ENCODE measurements at regions not wholly inside any gene's neighbourhood (a gene's known extent, or its start where the extent isn't known, plus 50 kb on each side); places are given as distances from the start of the nearest gene placed in this dataset.

DNA sequence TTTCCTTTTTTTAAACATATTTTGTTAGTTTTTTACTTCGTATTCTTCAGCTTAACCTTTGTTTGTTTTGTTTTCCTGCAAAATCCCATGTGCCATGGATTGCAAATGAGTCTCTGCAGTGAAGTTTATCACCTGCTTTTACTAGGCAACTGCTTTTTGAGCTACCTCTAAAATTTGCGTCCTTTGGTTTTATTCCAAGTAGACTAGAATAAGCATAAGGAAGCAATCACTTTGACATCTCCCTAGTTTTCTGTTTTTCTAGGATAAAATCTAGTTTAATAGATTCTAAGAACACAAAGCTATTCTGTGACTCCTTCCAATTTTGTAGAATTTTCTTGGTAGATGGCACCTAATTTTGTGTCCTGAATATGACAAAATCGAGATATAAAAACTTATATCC is 1059.2 kb downstream of the OTOL1 start (continued):
- TF ChIP-seq, protein P1, sequence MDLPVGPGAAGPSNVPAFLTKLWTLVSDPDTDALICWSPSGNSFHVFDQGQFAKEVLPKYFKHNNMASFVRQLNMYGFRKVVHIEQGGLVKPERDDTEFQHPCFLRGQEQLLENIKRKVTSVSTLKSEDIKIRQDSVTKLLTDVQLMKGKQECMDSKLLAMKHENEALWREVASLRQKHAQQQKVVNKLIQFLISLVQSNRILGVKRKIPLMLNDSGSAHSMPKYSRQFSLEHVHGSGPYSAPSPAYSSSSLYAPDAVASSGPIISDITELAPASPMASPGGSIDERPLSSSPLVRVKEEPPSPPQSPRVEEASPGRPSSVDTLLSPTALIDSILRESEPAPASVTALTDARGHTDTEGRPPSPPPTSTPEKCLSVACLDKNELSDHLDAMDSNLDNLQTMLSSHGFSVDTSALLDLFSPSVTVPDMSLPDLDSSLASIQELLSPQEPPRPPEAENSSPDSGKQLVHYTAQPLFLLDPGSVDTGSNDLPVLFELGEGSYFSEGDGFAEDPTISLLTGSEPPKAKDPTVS (IDR thresholded peaks at IDR 0.05; ENCODE audit: low read depth, low read length) = no peak
- TF ChIP-seq NBN (IDR thresholded peaks at IDR 0.05) (no peak), ZSCAN29 (IDR thresholded peaks at IDR 0.05) (no peak), CREB1 (IDR thresholded peaks at IDR 0.05; ENCODE audit: low read depth) (no peak), ZNF622 (IDR thresholded peaks at IDR 0.05) (no peak)

- Histone ChIP-seq H3K4me3 (no peak overlapping the region), H3K9ac (ENCODE audit: control insufficient read depth, insufficient read depth, low read length) (no peak overlapping the region), H3K4me2 (ENCODE audit: control insufficient read depth, insufficient read depth) (no peak overlapping the region), H2AFZ (ENCODE audit: control insufficient read depth, low read depth, low read length) (no peak overlapping the region), H3K4me1 (ENCODE audit: control insufficient read depth, insufficient read depth, low read length) (no peaks in the 10 kb centered on the region), H3K79me2 (ENCODE audit: control insufficient read depth, insufficient read depth, low read length) (no peaks in the 10 kb centered on the region), H3K36me3 (ENCODE audit: control insufficient read depth in 2 of 2, insufficient read depth in 2 of 2, low read length in 1 of 2) (no peaks in the 10 kb centered on the region), H3K27me3 (replicated peaks in 1 of 2; ENCODE audit: control insufficient read depth in 2 of 2, insufficient read depth in 2 of 2, low read length in 1 of 2) (no peaks in the 10 kb centered on the region), H4K20me1 (ENCODE audit: control insufficient read depth, insufficient read depth) (no peaks in the 10 kb centered on the region), H3K27ac (ENCODE audit: control insufficient read depth, insufficient read depth) (no peak overlapping the region), H3K9me3 (replicated peaks; ENCODE audit: control insufficient read depth, insufficient read depth, low read length) (no peaks in the 10 kb centered on the region)
- ChIA-PET POLR2A (no interaction called here), SMC1A (ENCODE audit: uncharacterized antibody, unreplicated experiment) (no interaction called here), CTCF (no interaction called here), RAD21 (ENCODE audit: unreplicated experiment) (no interaction called here)
- no peak for DNase-seq (ENCODE audit: low read depth, low spot score)
- no peak for ATAC-seq
- BruUV-seq (replicated peaks) = no TSS peak
- in situ Hi-C loops (cut with MboI) = no loop called here
- FAIRE-seq = no peak
- no peak for TF ChIP-seq ZNF217 (IDR thresholded peaks at IDR 0.05)
- TF ChIP-seq BRCA1 (IDR thresholded peaks at IDR 0.05; ENCODE audit: low read depth, low read length) = no peak
- TF ChIP-seq CBX5 (IDR thresholded peaks at IDR 0.05; ENCODE audit: low read depth) = no peak
- TF ChIP-seq HDGF (IDR thresholded peaks at IDR 0.05) = no peak
- 33% methylated on average over 3 of the region's 3 CpGs for WGBS (ENCODE audit: insufficient coverage, insufficient replicate concordance, low lambda C conversion rate, missing lambda C conversion rate)
- intact Hi-C loops (cut with micrococcal nuclease; ENCODE audit: unreplicated experiment) = no loop called here
Measured at GRCh38 chr3:162558016-162558415, 1061.4 kb downstream of the OTOL1 start.
